DMS53 treated with DMSO at 0.1 percent for 48 hours (cell line): ENCODE measurements at regions not wholly inside any gene's neighbourhood (a gene's known extent, or its start where the extent isn't known, plus 50 kb on each side); places are given as distances from the start of the nearest gene placed in this dataset.

Experiments used
- DNase-seq: peaks from one replicate; lab custom pipeline; 2025; ENCODE audit not compliant: unreplicated experiment; lab: John Stamatoyannopoulos, UW

GRCh38 chr3:66165660-66166059 lies 55.1 kb upstream of the SLC25A26 start:
- DNase-seq: no peak

GRCh38 chr3:66164155-66164554 lies 56.6 kb upstream of the SLC25A26 start:
- DNase-seq: no peak

GRCh38 chr3:66163222-66163621 lies 57.6 kb upstream of the SLC25A26 start:
- no peak for DNase-seq

GRCh38 chr3:66162766-66163165 lies 58.0 kb upstream of the SLC25A26 start:
- no peak for DNase-seq

GRCh38 chr3:66158933-66159683 lies 61.7 kb upstream of the SLC25A26 start:
- no peak for DNase-seq

- DNase-seq: no peak
Observed at GRCh38 chr3:66154444-66154861, 66.3 kb upstream of the SLC25A26 start.

- no peak for DNase-seq
Observed at GRCh38 chr3:66153481-66154443, 67.0 kb upstream of the SLC25A26 start.

GRCh38 chr3:66152336-66152735 lies 68.5 kb upstream of the SLC25A26 start:
- no peak for DNase-seq

- no peak for DNase-seq
Observed at GRCh38 chr3:66150977-66151376, 69.8 kb upstream of the SLC25A26 start.

- no peak for DNase-seq
Observed at GRCh38 chr3:66149269-66149668, 71.5 kb upstream of the SLC25A26 start.

GRCh38 chr3:66145408-66145733 lies 75.4 kb upstream of the SLC25A26 start:
- no peak for DNase-seq

- no peak for DNase-seq
Observed at GRCh38 chr3:66144568-66145407, 76.0 kb upstream of the SLC25A26 start.

GRCh38 chr3:66142079-66142478 lies 78.7 kb upstream of the SLC25A26 start:
- DNase-seq: no peak

GRCh38 chr3:66140743-66141372 lies 79.9 kb upstream of the SLC25A26 start:
- no peak for DNase-seq

GRCh38 chr3:66140106-66140505 lies 80.7 kb upstream of the SLC25A26 start:
- no peak for DNase-seq

- no peak for DNase-seq
Observed at GRCh38 chr3:66139415-66139814, 81.4 kb upstream of the SLC25A26 start.

GRCh38 chr3:66138336-66139313 lies 82.2 kb upstream of the SLC25A26 start:
- DNase-seq: peak; percentile 16

GRCh38 chr3:66136597-66136996 lies 84.2 kb upstream of the SLC25A26 start:
- no peak for DNase-seq

GRCh38 chr3:66133853-66134445 lies 86.9 kb upstream of the SLC25A26 start:
- DNase-seq: no peak
